ENCODE measurements at regions not wholly inside any gene's neighbourhood (a gene's known extent, or its start where the extent isn't known, plus 50 kb on each side); places are given as distances from the start of the nearest gene placed in this dataset.

- no peaks in the 10 kb centered on the region for H3K9me3 ChIP-seq (ENCODE audit: low read length)
- H3K27ac ChIP-seq (ENCODE audit: low read depth, low read length, poor library complexity, severe bottlenecking), result no peak overlapping the region
- ChIA-PET CTCF (ENCODE audit: unreplicated experiment) (no interaction called here), POLR2A (no interaction called here)
- H3K79me2 ChIP-seq (ENCODE audit: insufficient read depth, low read depth, low read length), result no peaks in the 10 kb centered on the region
- intact Hi-C loops (cut with micrococcal nuclease; ENCODE audit: unreplicated experiment), result no loop called here
- no peaks in the 10 kb centered on the region for H3K4me1 ChIP-seq (ENCODE audit: insufficient read depth, low read length, poor library complexity, severe bottlenecking)
- H3K9me2 ChIP-seq (ENCODE audit: insufficient read depth, low read length), result no peaks in the 10 kb centered on the region
- BruUV-seq (replicated peaks), result no TSS peak
- no peak overlapping the region for H3K4me3 ChIP-seq (ENCODE audit: low read depth, low read length, poor library complexity, severe bottlenecking)
- H3K36me3 ChIP-seq (ENCODE audit: insufficient read depth, low read length), result no peaks in the 10 kb centered on the region
- no peaks in the 10 kb centered on the region for H4K20me1 ChIP-seq (ENCODE audit: insufficient read depth, low read length)
- no peak overlapping the region for H3K4me2 ChIP-seq (ENCODE audit: low read length)
- no peak for DNase-seq (ENCODE audit: low spot score)
- TF ChIP-seq EZH2phosphoT487 (IDR thresholded peaks at IDR 0.05; ENCODE audit: borderline replicate concordance, low read depth, low read length) (no peak), CTCF (conservative IDR thresholded peaks at IDR 0.05; ENCODE audit: low read length) (no peak)
- H2AFZ ChIP-seq (ENCODE audit: low read length), result no peak overlapping the region
Measured at GRCh38 chr9:117492476-117492875, 77.6 kb upstream of the ASTN2 start.

GRCh38 chr9:117491491-117491890 is 76.6 kb upstream of the ASTN2 start:
- Histone ChIP-seq H3K9me2 (ENCODE audit: insufficient read depth, low read length) (no peaks in the 10 kb centered on the region), H4K20me1 (ENCODE audit: insufficient read depth, low read length) (no peaks in the 10 kb centered on the region), H3K36me3 (ENCODE audit: insufficient read depth, low read length) (no peaks in the 10 kb centered on the region), H3K4me3 (ENCODE audit: low read depth, low read length, poor library complexity, severe bottlenecking) (no peak overlapping the region), H3K4me1 (ENCODE audit: insufficient read depth, low read length, poor library complexity, severe bottlenecking) (no peaks in the 10 kb centered on the region), H3K27ac (ENCODE audit: low read depth, low read length, poor library complexity, severe bottlenecking) (no peak overlapping the region), H2AFZ (ENCODE audit: low read length) (no peak overlapping the region), H3K4me2 (ENCODE audit: low read length) (no peak overlapping the region), H3K9me3 (ENCODE audit: low read length) (no peaks in the 10 kb centered on the region), H3K79me2 (ENCODE audit: insufficient read depth, low read depth, low read length) (no peaks in the 10 kb centered on the region)
- BruUV-seq (replicated peaks), result no TSS peak
- no peak for TF ChIP-seq CTCF (conservative IDR thresholded peaks at IDR 0.05; ENCODE audit: low read length)
- TF ChIP-seq EZH2phosphoT487 (IDR thresholded peaks at IDR 0.05; ENCODE audit: borderline replicate concordance, low read depth, low read length), result no peak
- intact Hi-C loops (cut with micrococcal nuclease; ENCODE audit: unreplicated experiment), result no loop called here
- ChIA-PET CTCF (ENCODE audit: unreplicated experiment) (no interaction called here), POLR2A (no interaction called here)
- no peak for DNase-seq (ENCODE audit: low spot score)

GRCh38 chr9:117490199-117490598 is 75.3 kb upstream of the ASTN2 start:
- POLR2A ChIA-PET, result no interaction called here

More at GRCh38 chr9:117490199-117490598, 75.3 kb upstream of the ASTN2 start:
- Histone ChIP-seq H3K4me1 (ENCODE audit: insufficient read depth, low read length, poor library complexity, severe bottlenecking) (no peaks in the 10 kb centered on the region), H3K4me3 (ENCODE audit: low read depth, low read length, poor library complexity, severe bottlenecking) (no peak overlapping the region), H3K36me3 (ENCODE audit: insufficient read depth, low read length) (no peaks in the 10 kb centered on the region), H3K79me2 (ENCODE audit: insufficient read depth, low read depth, low read length) (no peaks in the 10 kb centered on the region), H3K9me3 (ENCODE audit: low read length) (no peaks in the 10 kb centered on the region), H3K27ac (ENCODE audit: low read depth, low read length, poor library complexity, severe bottlenecking) (no peak overlapping the region), H2AFZ (ENCODE audit: low read length) (no peak overlapping the region), H4K20me1 (ENCODE audit: insufficient read depth, low read length) (no peaks in the 10 kb centered on the region), H3K4me2 (ENCODE audit: low read length) (no peak overlapping the region), H3K9me2 (ENCODE audit: insufficient read depth, low read length) (no peaks in the 10 kb centered on the region)
- TF ChIP-seq CTCF (conservative IDR thresholded peaks at IDR 0.05; ENCODE audit: low read length) (no peak), EZH2phosphoT487 (IDR thresholded peaks at IDR 0.05; ENCODE audit: borderline replicate concordance, low read depth, low read length) (no peak)
- no TSS peak for BruUV-seq (replicated peaks)
- CTCF ChIA-PET (ENCODE audit: unreplicated experiment), result no interaction called here
- intact Hi-C loops (cut with micrococcal nuclease; ENCODE audit: unreplicated experiment), result no loop called here
- no peak for DNase-seq (ENCODE audit: low spot score)
